K562 (cell line): ENCODE measurements at regions not wholly inside any gene's neighbourhood (a gene's known extent, or its start where the extent isn't known, plus 50 kb on each side); places are given as distances from the start of the nearest gene placed in this dataset.

Experiments
- ATAC-seq: fragments of 200-7000 bp; cut with Tn5 transposase; 3 replicates; pipeline ENCODE4 v1.9.1; 2020; ENCODE audit warnings: moderate library complexity
- BruUV-seq: library from RNA; stranded (reverse); fragments of 400-500 nt; replicated peaks from 2 replicates; lab custom pipeline; 2021; lab: Mats Ljungman, UMichigan
- CTCF ChIA-PET: fragments of 300-600 bp; formaldehyde crosslinking; extraction: SDS; loops from one replicate; lab custom pipeline; 2021; ENCODE audit warnings: low intra/inter-chr PET ratio; lab: Yijun Ruan, JAX
- POLR2A ChIA-PET: fragments of 300-600, 350-650 bp; sonication (Branson Sonifier 250); formaldehyde crosslinking; extraction: SDS; loops from one replicate; lab custom pipeline; 2021; ENCODE audit warnings: antibody characterized with exemption, inconsistent platforms; lab: Yijun Ruan, JAX
- DNase-seq, 4 experiments: peaks; one replicate each; pipeline versions ENCODE4 v3.0.0 to v3.0.0-alpha.2; 2011 to 2018; ENCODE audit warnings: low spot score in 3 of 4, mixed read lengths in 3 of 4; ENCODE audit errors: extremely low read depth in 1 of 4
- FAIRE-seq: peaks from 2 replicates; lab custom pipeline; 2011; peaks lifted over from hg19 to GRCh38; lab: Jason Lieb, UNC
- H2AFZ ChIP-seq: 2 replicates; pipeline ENCODE4 v1.6.0; 2011; ENCODE audit warnings: low read depth, low read length, control low read depth, inconsistent platforms
- H3K27ac ChIP-seq: fragments of 200-600 bp; 3 replicates; pipeline ENCODE4 v1.8.0; 2011; ENCODE audit warnings: low read depth, mild to moderate bottlenecking, control low read depth, inconsistent platforms, low read length, moderate library complexity, mixed read lengths; ENCODE audit errors: extremely low read depth
- H3K27me3 ChIP-seq, 2 experiments: fragments of 300-600 bp in 1 of 2; 2 replicates in 1 of 2; 3 replicates in 1 of 2; pipeline versions ENCODE4 v1.6.0 to v1.8.0; 2011; ENCODE audit warnings: inconsistent platforms in 2 of 2, low read length in 2 of 2, mild to moderate bottlenecking in 1 of 2, mixed read lengths in 1 of 2, moderate library complexity in 1 of 2; ENCODE audit not compliant: control insufficient read depth in 2 of 2, insufficient read depth in 2 of 2
- H3K36me3 ChIP-seq: fragments of 300-600 bp; 3 replicates; pipeline ENCODE4 v1.8.0; 2011; ENCODE audit warnings: mild to moderate bottlenecking, low read length, inconsistent platforms; ENCODE audit not compliant: control insufficient read depth, insufficient read depth
- H3K4me1 ChIP-seq, 2 experiments: fragments of 200-600 bp in 1 of 2; replicated peaks in 1 of 2; 2 replicates in 1 of 2; 3 replicates in 1 of 2; pipeline versions ENCODE4 v1.5.1 to v1.8.0; 2011; ENCODE audit warnings: inconsistent platforms in 2 of 2, low read length in 2 of 2, mild to moderate bottlenecking in 1 of 2, mixed read lengths in 1 of 2, moderate library complexity in 1 of 2; ENCODE audit not compliant: control insufficient read depth in 2 of 2, insufficient read depth in 2 of 2
- H3K4me2 ChIP-seq: 2 replicates; pipeline ENCODE4 v1.6.1; 2011; ENCODE audit warnings: low read length, control low read depth, inconsistent platforms, mixed read lengths; ENCODE audit not compliant: insufficient read depth
- H3K4me3 ChIP-seq: fragments of 200-600 bp; sonication (generic), shearing (Covaris generic); 2 replicates; pipeline ENCODE4 v1.5.1; 2016; ENCODE audit warnings: control low read depth, inconsistent platforms
- H3K79me2 ChIP-seq: fragments of 200-600 bp; 3 replicates; pipeline ENCODE4 v1.8.0; 2011; ENCODE audit warnings: low read length, inconsistent platforms; ENCODE audit not compliant: control insufficient read depth, insufficient read depth
- H3K9ac ChIP-seq, 2 experiments: 2 replicates each; pipeline versions ENCODE4 v1.6.0 to v1.6.1; 2011; ENCODE audit warnings: low read depth in 2 of 2, low read length in 2 of 2, control low read depth in 1 of 2, inconsistent platforms in 1 of 2, mild to moderate bottlenecking in 1 of 2, mixed read lengths in 1 of 2; ENCODE audit not compliant: insufficient read depth in 1 of 2
- H3K9me1 ChIP-seq: one replicate; pipeline ENCODE4 v1.6.0; 2011; ENCODE audit warnings: inconsistent platforms, mild to moderate bottlenecking, low read length, moderate library complexity; ENCODE audit not compliant: control insufficient read depth, insufficient read depth
- H3K9me3 ChIP-seq: replicated peaks from 2 replicates; pipeline ENCODE4 v1.5.1; 2011; ENCODE audit warnings: low read depth, low read length, inconsistent platforms; ENCODE audit not compliant: control insufficient read depth, insufficient read depth
- H4K20me1 ChIP-seq: replicated peaks from 2 replicates; pipeline ENCODE4 v1.6.1; 2011; ENCODE audit warnings: low read length, inconsistent platforms, mixed read lengths; ENCODE audit not compliant: control insufficient read depth, insufficient read depth
- CAMTA2 ChIP-seq: fragments of 250-450 bp; sonication (Bioruptor Pico); conservative IDR thresholded peaks from 2 replicates; pipeline ENCODE4 v1.5.1; 2022
- DNMT1 ChIP-seq: fragments of 450-650 bp; IDR thresholded peaks from 2 replicates; pipeline ENCODE4 v1.6.1; 2016; ENCODE audit warnings: antibody characterized with exemption, mild to moderate bottlenecking
- GABPB1 ChIP-seq: sonication (generic); formaldehyde crosslinking; IDR thresholded peaks from 2 replicates; pipeline ENCODE4 v1.8.0; 2022; ENCODE audit warnings: mild to moderate bottlenecking, missing genetic modification reagents
- GATAD2A ChIP-seq: fragments of 450-650 bp; IDR thresholded peaks from 2 replicates; pipeline ENCODE4 v1.6.1; 2017
- HIVEP1 ChIP-seq: fragments of 250-450 bp; sonication (Bioruptor Pico); IDR thresholded peaks from 2 replicates; pipeline ENCODE4 v1.4.0; 2020; ENCODE audit warnings: mild to moderate bottlenecking
- MECOM ChIP-seq: fragments of 250-450 bp; sonication (Bioruptor Pico); IDR thresholded peaks from 2 replicates; pipeline ENCODE4 v1.8.0; 2022; ENCODE audit warnings: inconsistent platforms
- MIER1 ChIP-seq: fragments of 450-650 bp; IDR thresholded peaks from 2 replicates; pipeline ENCODE4 v1.6.1; 2016; ENCODE audit warnings: antibody characterized with exemption, mild to moderate bottlenecking, low read depth
- NR1H2 ChIP-seq: sonication (generic); formaldehyde crosslinking; IDR thresholded peaks from 2 replicates; pipeline ENCODE4 v1.4.0; 2020; ENCODE audit warnings: mild to moderate bottlenecking, missing genetic modification reagents
- PCBP1 ChIP-seq: fragments of 200-400 bp; formaldehyde crosslinking; IDR thresholded peaks from 2 replicates; pipeline ENCODE4 v1.6.1; 2018; ENCODE audit warnings: mild to moderate bottlenecking, low read depth, low read length; ENCODE audit not compliant: poor library complexity, severe bottlenecking
- SIN3A ChIP-seq, 2 experiments: fragments of 150-350 bp in 1 of 2; IDR thresholded peaks; 2 replicates each; pipeline ENCODE4 v1.6.1; 2011 to 2016; ENCODE audit warnings: borderline replicate concordance in 2 of 2, low read depth in 2 of 2, low read length in 2 of 2, mild to moderate bottlenecking in 2 of 2, moderate library complexity in 2 of 2; ENCODE audit not compliant: control insufficient read depth in 1 of 2
- SREBF2 ChIP-seq: sonication (generic); formaldehyde crosslinking; IDR thresholded peaks from 2 replicates; pipeline ENCODE4 v1.4.0; 2020; ENCODE audit warnings: mild to moderate bottlenecking, missing genetic modification reagents
- ZNF668 ChIP-seq: fragments of 250-450 bp; sonication (Bioruptor Pico); IDR thresholded peaks from 2 replicates; pipeline ENCODE4 v1.8.0; 2022; ENCODE audit warnings: mild to moderate bottlenecking, inconsistent platforms
- ZNF717 ChIP-seq: fragments of 250-450 bp; sonication (Bioruptor Pico); IDR thresholded peaks from 2 replicates; pipeline ENCODE4 v1.5.0; 2021
- WGBS: fragments of 100-300 bp; shearing (Covaris generic); methylation state at CpG from one replicate; pipeline ENCODE4 v1.1.6; 2016; ENCODE audit warnings: low coverage, mixed read lengths; ENCODE audit not compliant: insufficient coverage; ENCODE audit errors: missing lambda C conversion rate; 5-methylcytosine and 5-hydroxymethylcytosine counted together
- in situ Hi-C: fragments of 300-500 bp; cut with MboI; formaldehyde crosslinking; loops from 4 replicates; pipeline ENCODE4 v1.15.0; 2018; ENCODE audit warnings: inconsistent platforms, mixed read lengths
- intact Hi-C: fragments of 100-400 bp; cut with micrococcal nuclease; formaldehyde crosslinking; loops from 2 replicates; pipeline ENCODE4 v1.14.2; 2022
- TF ChIP-seq, protein P1 (sequence below): fragments of 450-650 bp; formaldehyde crosslinking; IDR thresholded peaks from 2 replicates; pipeline ENCODE4 v1.4.0; 2020; ENCODE audit warnings: mild to moderate bottlenecking, moderate library complexity
- TF ChIP-seq, protein P2 (sequence below): sonication (generic); formaldehyde crosslinking; IDR thresholded peaks from 2 replicates; pipeline ENCODE4 v1.8.1; 2023; ENCODE audit warnings: mild to moderate bottlenecking, missing genetic modification reagents, moderate library complexity
- TF ChIP-seq, protein P3 (sequence below), 2 experiments: fragments of 450-650 bp; IDR thresholded peaks; 2 replicates each; pipeline ENCODE4 v1.6.1; 2018; ENCODE audit warnings: mild to moderate bottlenecking in 2 of 2, low read depth in 1 of 2; ENCODE audit not compliant: partially characterized antibody in 2 of 2
- TF ChIP-seq, protein P4 (sequence below): fragments of 450-650 bp; formaldehyde crosslinking; IDR thresholded peaks from 2 replicates; pipeline ENCODE4 v1.4.0; 2020; ENCODE audit warnings: mild to moderate bottlenecking, moderate library complexity

DNA sequence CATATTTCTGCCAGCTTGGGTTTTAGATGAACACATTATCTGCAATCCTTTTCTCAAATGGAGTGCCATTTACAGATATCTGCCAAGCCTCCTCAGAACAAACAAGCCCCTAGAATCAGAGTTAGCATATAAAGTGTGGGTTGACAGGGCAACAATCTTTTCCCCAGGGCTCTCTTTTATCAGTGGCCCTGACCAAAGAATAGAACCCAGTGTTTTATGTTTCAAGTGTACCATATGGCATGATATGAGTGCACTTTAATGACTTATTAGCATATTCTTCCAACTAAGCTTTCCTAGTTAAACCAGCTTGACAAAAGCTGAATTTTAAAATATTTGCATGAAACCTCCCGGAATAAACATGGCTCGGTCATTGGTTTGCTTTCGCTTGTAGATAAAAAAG is 57.3 kb downstream of the EVX1 start:
- DNase-seq: no peak
- Histone ChIP-seq H4K20me1 (no peaks in the 10 kb centered on the region), H3K36me3 (no peaks in the 10 kb centered on the region), H3K4me3 (no peak overlapping the region), H3K9me3 (no peaks in the 10 kb centered on the region), H3K9me1 (no peaks in the 10 kb centered on the region), H3K79me2 (no peaks in the 10 kb centered on the region), H3K9ac (no peak overlapping the region), H3K4me2 (no peak overlapping the region), H3K27ac (no peak overlapping the region), H3K4me1 (no peaks in the 10 kb centered on the region), H3K27me3 (peaks cover 5 to 6% of the 10 kb centered on the region in 2 experiments; a peak in 4 of 5 replicates), H2AFZ (no peak overlapping the region)
- no peak for TF ChIP-seq ZNF717 (CRISPR knock-in tag)
- TF ChIP-seq, protein P1, sequence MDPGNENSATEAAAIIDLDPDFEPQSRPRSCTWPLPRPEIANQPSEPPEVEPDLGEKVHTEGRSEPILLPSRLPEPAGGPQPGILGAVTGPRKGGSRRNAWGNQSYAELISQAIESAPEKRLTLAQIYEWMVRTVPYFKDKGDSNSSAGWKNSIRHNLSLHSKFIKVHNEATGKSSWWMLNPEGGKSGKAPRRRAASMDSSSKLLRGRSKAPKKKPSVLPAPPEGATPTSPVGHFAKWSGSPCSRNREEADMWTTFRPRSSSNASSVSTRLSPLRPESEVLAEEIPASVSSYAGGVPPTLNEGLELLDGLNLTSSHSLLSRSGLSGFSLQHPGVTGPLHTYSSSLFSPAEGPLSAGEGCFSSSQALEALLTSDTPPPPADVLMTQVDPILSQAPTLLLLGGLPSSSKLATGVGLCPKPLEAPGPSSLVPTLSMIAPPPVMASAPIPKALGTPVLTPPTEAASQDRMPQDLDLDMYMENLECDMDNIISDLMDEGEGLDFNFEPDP (CRISPR knock-in tag): no peak
- TF ChIP-seq SREBF2 (CRISPR knock-in tag): no peak
- TF ChIP-seq MECOM (CRISPR knock-in tag): no peak
- TF ChIP-seq MIER1: no peak
- no peak for TF ChIP-seq PCBP1
- TF ChIP-seq DNMT1: no peak
- TF ChIP-seq CAMTA2 (CRISPR knock-in tag): no peak
- no peak for TF ChIP-seq ZNF668 (CRISPR knock-in tag)
- TF ChIP-seq, protein P2, sequence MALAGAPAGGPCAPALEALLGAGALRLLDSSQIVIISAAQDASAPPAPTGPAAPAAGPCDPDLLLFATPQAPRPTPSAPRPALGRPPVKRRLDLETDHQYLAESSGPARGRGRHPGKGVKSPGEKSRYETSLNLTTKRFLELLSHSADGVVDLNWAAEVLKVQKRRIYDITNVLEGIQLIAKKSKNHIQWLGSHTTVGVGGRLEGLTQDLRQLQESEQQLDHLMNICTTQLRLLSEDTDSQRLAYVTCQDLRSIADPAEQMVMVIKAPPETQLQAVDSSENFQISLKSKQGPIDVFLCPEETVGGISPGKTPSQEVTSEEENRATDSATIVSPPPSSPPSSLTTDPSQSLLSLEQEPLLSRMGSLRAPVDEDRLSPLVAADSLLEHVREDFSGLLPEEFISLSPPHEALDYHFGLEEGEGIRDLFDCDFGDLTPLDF (CRISPR knock-in tag): no peak
- no peak for TF ChIP-seq SIN3A (IDR thresholded peaks at IDR 0.05; ENCODE audit: borderline replicate concordance in 2 of 2, control insufficient read depth in 1 of 2, low read depth in 2 of 2, low read length in 2 of 2)
- TF ChIP-seq, protein P3, sequence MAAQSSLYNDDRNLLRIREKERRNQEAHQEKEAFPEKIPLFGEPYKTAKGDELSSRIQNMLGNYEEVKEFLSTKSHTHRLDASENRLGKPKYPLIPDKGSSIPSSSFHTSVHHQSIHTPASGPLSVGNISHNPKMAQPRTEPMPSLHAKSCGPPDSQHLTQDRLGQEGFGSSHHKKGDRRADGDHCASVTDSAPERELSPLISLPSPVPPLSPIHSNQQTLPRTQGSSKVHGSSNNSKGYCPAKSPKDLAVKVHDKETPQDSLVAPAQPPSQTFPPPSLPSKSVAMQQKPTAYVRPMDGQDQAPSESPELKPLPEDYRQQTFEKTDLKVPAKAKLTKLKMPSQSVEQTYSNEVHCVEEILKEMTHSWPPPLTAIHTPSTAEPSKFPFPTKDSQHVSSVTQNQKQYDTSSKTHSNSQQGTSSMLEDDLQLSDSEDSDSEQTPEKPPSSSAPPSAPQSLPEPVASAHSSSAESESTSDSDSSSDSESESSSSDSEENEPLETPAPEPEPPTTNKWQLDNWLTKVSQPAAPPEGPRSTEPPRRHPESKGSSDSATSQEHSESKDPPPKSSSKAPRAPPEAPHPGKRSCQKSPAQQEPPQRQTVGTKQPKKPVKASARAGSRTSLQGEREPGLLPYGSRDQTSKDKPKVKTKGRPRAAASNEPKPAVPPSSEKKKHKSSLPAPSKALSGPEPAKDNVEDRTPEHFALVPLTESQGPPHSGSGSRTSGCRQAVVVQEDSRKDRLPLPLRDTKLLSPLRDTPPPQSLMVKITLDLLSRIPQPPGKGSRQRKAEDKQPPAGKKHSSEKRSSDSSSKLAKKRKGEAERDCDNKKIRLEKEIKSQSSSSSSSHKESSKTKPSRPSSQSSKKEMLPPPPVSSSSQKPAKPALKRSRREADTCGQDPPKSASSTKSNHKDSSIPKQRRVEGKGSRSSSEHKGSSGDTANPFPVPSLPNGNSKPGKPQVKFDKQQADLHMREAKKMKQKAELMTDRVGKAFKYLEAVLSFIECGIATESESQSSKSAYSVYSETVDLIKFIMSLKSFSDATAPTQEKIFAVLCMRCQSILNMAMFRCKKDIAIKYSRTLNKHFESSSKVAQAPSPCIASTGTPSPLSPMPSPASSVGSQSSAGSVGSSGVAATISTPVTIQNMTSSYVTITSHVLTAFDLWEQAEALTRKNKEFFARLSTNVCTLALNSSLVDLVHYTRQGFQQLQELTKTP (IDR thresholded peaks at IDR 0.05; ENCODE audit: low read depth in 1 of 2, partially characterized antibody in 2 of 2): no peak
- no peak for TF ChIP-seq NR1H2 (CRISPR knock-in tag)
- TF ChIP-seq, protein P4, sequence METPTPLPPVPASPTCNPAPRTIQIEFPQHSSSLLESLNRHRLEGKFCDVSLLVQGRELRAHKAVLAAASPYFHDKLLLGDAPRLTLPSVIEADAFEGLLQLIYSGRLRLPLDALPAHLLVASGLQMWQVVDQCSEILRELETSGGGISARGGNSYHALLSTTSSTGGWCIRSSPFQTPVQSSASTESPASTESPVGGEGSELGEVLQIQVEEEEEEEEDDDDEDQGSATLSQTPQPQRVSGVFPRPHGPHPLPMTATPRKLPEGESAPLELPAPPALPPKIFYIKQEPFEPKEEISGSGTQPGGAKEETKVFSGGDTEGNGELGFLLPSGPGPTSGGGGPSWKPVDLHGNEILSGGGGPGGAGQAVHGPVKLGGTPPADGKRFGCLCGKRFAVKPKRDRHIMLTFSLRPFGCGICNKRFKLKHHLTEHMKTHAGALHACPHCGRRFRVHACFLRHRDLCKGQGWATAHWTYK (CRISPR knock-in tag): no peak
- no peak for TF ChIP-seq GABPB1 (CRISPR knock-in tag)
- no peak for TF ChIP-seq GATAD2A
- TF ChIP-seq HIVEP1 (CRISPR knock-in tag): no peak
- in situ Hi-C loops (no loop called here), intact Hi-C loops (no loop called here)
- no peak for ATAC-seq
- CTCF ChIA-PET: interaction anchor here (0.6 kb wide), 1 partner anchor 1439 kb away, joined by 5 read pairs; no protein-coding TSS in a partner anchor
- WGBS: 0% methylated on average over 3 of the region's 3 CpGs
- no TSS peak for BruUV-seq
- POLR2A ChIA-PET: no interaction called here
- FAIRE-seq: no peak
